Ovary (tissue), 7 donors: ENCODE measurements at regions not wholly inside any gene's neighbourhood (a gene's known extent, or its start where the extent isn't known, plus 50 kb on each side); places are given as distances from the start of the nearest gene placed in this dataset.

Source experiments
- DNase-seq, 5 donors: peaks; one replicate each; pipeline ENCODE4 v3.0.0-alpha.2; 2019 to 2020
- H3K27ac ChIP-seq, 2 donors: fragments of 200-600 bp; one replicate each; pipeline versions ENCODE4 v1.5.1 to v1.8.0; 2019 to 2022
- H3K27me3 ChIP-seq: fragments of 200-600 bp; one replicate; pipeline ENCODE4 v1.8.0; 2022
- H3K36me3 ChIP-seq: fragments of 200-600 bp; sonication (generic); one replicate; pipeline ENCODE4 v1.5.1; 2019
- H3K4me1 ChIP-seq: one replicate; pipeline ENCODE4 v1.8.1; 2013; ENCODE audit warnings: mild to moderate bottlenecking, moderate library complexity; ENCODE audit not compliant: insufficient read depth
- H3K4me3 ChIP-seq: fragments of 200-600 bp; sonication (generic); one replicate; pipeline ENCODE4 v1.5.1; 2017
- H3K9me3 ChIP-seq, 2 donors: fragments of 200-600 bp in 1 of 2; sonication (generic) in 1 of 2; one replicate each; pipeline versions ENCODE4 v1.5.1 to v1.8.1; 2013 to 2019; ENCODE audit warnings: mild to moderate bottlenecking in 1 of 2, moderate library complexity in 1 of 2
- EP300 ChIP-seq: sonication (generic); formaldehyde crosslinking; IDR thresholded peaks from one replicate; pipeline ENCODE4 v1.6.1; 2017; ENCODE audit warnings: antibody characterized with exemption
- POLR2A ChIP-seq: fragments of 450-650 bp; IDR thresholded peaks from one replicate; pipeline ENCODE4 v1.6.1; 2017; ENCODE audit warnings: antibody characterized with exemption, mild to moderate bottlenecking, moderate library complexity
- WGBS, 3 donors: extraction: QIAGEN DNeasy Blood & Tissue Kit in 1 of 3; methylation state at CpG; one replicate each; pipeline versions ENCODE4 v1.1.5 to v1.1.7; 2013 to 2017; 5-methylcytosine and 5-hydroxymethylcytosine counted together
- intact Hi-C, 4 donors: fragments of 100-400 bp; cut with DNase I; formaldehyde crosslinking; loops; one replicate each; pipeline versions ENCODE4 v1.11.0 to v1.15.1; 2022 to 2023
- TF ChIP-seq, protein P1 (sequence below), 3 donors: fragments of 450-650 bp in 2 of 3; fragments of 200-600 bp in 1 of 3; IDR thresholded peaks; one replicate each; pipeline versions ENCODE4 v1.5.1 to v1.8.0; 2016 to 2022; ENCODE audit warnings: antibody characterized with exemption in 3 of 3, mild to moderate bottlenecking in 1 of 3
- donor health status: DM: no; HTN: no; CAD: no; lungs with moderate emphysema.
- donor health status: DM: no; HTN: no; CAD: no.
- donor health status: Bipolar disorder and iron deficiency.
- donor health status: DM: no; HTN: no; CAD: no.
- donor health status: DM: yes; HTN: yes; CAD: no.

DNA sequence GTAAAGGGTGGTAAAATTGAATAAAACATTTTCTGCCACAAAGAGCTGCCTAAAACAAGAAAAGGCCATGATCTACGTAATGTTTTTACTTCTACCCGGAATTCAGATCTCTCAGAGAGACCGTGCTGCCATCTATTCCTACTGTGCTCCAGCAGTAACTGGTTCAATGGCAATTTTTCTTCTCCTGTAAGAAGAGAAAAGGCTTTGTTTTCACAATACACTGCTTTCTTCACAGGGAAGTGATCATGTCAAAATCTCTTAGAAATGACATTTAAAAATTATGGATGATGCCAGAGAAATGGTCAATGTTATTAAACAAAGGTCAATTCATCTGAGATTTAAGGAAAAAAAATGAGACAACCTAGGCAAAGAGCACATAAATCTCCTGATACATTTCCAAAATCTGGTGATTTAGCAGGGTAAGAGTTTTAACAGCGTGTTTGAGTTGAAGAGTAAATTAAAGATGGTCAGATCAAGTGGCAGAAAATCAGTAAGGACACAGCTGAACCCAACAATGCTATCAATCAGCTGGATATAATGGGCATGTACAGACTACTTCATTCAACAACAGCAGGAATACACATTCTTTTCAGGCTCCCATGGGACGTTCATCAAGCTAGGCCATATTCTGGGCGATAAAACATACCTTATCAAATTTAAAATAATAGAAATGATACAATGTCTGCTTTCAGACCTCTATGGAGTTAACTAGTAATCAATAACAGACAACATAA is 523.1 kb downstream of the CHSY3 start:
- H3K36me3 ChIP-seq = no peaks in the 10 kb centered on the region
- H3K27ac ChIP-seq = no peak overlapping the region
- H3K4me3 ChIP-seq = no peak overlapping the region
- intact Hi-C loops = no loop called here
- no peaks in the 10 kb centered on the region for H3K27me3 ChIP-seq
- no peaks in the 10 kb centered on the region for H3K9me3 ChIP-seq
- H3K4me1 ChIP-seq = no peaks in the 10 kb centered on the region
- TF ChIP-seq, protein P1, sequence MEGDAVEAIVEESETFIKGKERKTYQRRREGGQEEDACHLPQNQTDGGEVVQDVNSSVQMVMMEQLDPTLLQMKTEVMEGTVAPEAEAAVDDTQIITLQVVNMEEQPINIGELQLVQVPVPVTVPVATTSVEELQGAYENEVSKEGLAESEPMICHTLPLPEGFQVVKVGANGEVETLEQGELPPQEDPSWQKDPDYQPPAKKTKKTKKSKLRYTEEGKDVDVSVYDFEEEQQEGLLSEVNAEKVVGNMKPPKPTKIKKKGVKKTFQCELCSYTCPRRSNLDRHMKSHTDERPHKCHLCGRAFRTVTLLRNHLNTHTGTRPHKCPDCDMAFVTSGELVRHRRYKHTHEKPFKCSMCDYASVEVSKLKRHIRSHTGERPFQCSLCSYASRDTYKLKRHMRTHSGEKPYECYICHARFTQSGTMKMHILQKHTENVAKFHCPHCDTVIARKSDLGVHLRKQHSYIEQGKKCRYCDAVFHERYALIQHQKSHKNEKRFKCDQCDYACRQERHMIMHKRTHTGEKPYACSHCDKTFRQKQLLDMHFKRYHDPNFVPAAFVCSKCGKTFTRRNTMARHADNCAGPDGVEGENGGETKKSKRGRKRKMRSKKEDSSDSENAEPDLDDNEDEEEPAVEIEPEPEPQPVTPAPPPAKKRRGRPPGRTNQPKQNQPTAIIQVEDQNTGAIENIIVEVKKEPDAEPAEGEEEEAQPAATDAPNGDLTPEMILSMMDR (IDR thresholded peaks at IDR 0.05) = no peak
- TF ChIP-seq EP300 = no peak
- TF ChIP-seq POLR2A = no peak
- no peak for DNase-seq
- WGBS, 3 donors = 77 to 88% (median 86%) methylated on average over 6 of the region's 6 CpGs

DNA sequence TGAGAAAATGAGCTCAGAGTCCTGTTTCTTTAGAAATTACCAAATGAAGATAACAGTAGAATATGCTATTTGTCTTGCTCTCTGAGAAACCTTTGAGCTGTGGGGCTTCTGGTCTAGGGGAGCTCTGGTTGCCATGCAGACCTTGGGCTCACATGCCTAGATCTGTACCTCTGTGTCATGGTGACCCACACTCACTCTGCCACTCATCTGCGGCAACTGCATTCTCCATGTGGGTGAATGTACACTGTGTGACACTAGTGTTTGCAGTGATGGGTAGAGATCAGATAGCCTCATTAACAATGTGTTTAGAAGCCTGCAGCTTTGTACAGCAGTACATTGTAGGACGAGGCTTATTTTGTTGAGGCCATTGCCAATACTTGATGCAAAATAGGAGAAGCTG is 521.2 kb downstream of the CHSY3 start:
- Histone ChIP-seq H3K9me3 (no peaks in the 10 kb centered on the region), H3K36me3 (no peaks in the 10 kb centered on the region), H3K27ac (no peak overlapping the region), H3K4me1 (no peaks in the 10 kb centered on the region), H3K27me3 (no peaks in the 10 kb centered on the region), H3K4me3 (no peak overlapping the region)
- TF ChIP-seq EP300 (no peak), POLR2A (no peak)
- TF ChIP-seq, protein P1 (IDR thresholded peaks at IDR 0.05) = no peak
- intact Hi-C loops = no loop called here
- WGBS, 3 donors = 65 to 71% (median 66%) methylated on average over 2 of the region's 2 CpGs
- DNase-seq = no peak

DNA sequence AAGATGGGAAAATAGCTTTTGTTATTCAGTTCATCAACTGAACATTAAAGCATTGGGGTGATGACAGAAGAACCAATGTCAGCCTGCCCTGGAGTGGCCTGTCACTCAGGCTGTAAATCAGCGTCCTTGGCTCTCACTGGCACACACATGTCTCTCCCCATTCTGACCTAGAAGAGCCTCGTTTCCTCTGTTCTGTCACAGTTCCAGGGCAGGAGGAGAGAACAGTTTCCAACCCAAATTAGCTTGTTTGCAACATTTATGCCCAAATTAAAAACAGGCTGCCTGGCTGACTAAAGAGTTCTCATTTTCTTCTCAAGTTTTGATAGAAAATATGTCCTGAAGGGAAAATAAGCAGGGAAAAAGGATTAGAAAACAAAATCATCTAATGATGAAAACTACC is 520.1 kb downstream of the CHSY3 start:
- H3K4me1 ChIP-seq = no peaks in the 10 kb centered on the region
- no peak overlapping the region for H3K27ac ChIP-seq
- no peaks in the 10 kb centered on the region for H3K9me3 ChIP-seq
- 9 to 22% (median 16%) methylated on average over 2 of the region's 2 CpGs for WGBS, 3 donors
- no peak overlapping the region for H3K4me3 ChIP-seq
- no peak for TF ChIP-seq EP300
- no peak for TF ChIP-seq POLR2A
- TF ChIP-seq, protein P1 (IDR thresholded peaks at IDR 0.05) = no peak
- no peak for DNase-seq
- no peaks in the 10 kb centered on the region for H3K27me3 ChIP-seq
- intact Hi-C loops = no loop called here
- no peaks in the 10 kb centered on the region for H3K36me3 ChIP-seq

DNA sequence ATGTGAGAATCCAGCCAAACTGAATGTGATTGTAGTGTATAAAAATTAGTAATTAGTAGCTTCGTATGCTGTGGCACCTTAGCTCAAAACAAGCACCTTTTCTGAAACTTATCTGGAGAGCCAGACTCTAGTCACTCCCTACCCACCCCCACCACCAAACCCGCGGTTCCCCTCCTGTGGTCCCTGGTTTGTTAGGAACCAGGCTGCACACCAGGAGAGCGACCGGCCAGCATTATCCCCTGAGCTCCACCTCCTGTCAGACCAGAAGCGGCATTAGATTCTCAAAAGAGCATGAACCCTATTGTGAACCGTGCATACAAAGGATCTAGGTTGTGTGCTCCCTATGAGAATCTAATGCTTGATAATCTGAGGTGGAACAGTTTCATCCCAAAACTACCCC is 498.6 kb downstream of the CHSY3 start:
- WGBS, 3 donors = 40 to 54% (median 44%) methylated on average over 7 of the region's 7 CpGs
- TF ChIP-seq POLR2A (no peak), EP300 (no peak)
- TF ChIP-seq, protein P1 (IDR thresholded peaks at IDR 0.05) = no peak
- H3K27ac ChIP-seq = no peak overlapping the region
- H3K36me3 ChIP-seq = no peaks in the 10 kb centered on the region
- intact Hi-C loops = no loop called here
- DNase-seq = no peak
- no peaks in the 10 kb centered on the region for H3K4me1 ChIP-seq
- no peaks in the 10 kb centered on the region for H3K27me3 ChIP-seq
- H3K4me3 ChIP-seq = no peak overlapping the region
- no peaks in the 10 kb centered on the region for H3K9me3 ChIP-seq
